GM19397 (cell line): ENCODE measurements at regions not wholly inside any gene's neighbourhood (a gene's known extent, or its start where the extent isn't known, plus 50 kb on each side); places are given as distances from the start of the nearest gene placed in this dataset.

Source experiments
- ATAC-seq: cut with Tn5 transposase; IDR thresholded peaks from one replicate; pipeline ENCODE4 v1.9.1; 2021; ENCODE audit warnings: mild to moderate bottlenecking, moderate library complexity; ENCODE audit not compliant: unreplicated experiment

DNA sequence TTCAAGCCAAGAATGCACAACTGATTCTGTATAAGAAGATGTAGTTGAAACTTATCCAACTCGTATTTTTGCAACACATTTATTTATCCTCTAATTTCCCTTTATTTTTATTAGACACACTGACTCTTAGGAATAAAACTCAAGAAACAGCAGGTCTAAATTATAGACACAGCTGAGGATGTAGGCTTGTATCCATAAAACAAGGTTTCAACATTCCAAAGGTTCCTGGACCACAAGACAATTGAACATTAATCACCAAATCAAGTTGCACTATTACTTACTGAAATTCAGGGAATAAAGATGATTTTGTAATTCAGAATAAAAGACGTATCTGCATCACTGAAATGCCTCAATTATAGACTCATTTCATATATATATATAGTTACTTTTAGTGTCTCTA is 683.5 kb upstream of the GRIA3 start:
- no peak for ATAC-seq

- ATAC-seq, result no peak
These were observed 682.4 kb upstream of the GRIA3 start for GRCh38 chrX:122501652-122502051.

DNA sequence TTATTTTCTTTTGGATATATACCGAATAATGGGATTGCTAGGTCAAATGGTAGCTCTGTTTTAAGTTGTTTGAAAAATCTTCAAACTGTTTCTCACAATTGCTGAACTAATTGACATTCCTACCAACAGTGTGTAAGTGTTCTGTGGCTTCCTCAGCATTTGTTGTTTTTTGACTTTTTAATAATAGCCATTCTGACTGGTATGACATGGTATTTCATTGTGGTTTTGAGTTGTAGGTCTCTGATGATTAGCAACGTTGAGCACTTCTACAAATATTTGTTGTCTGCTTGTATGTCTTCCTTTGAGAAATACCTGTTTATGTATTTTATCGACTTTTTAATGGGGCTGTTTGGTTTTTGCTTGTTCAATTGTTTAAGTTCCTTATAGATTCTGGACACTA is 680.1 kb upstream of the GRIA3 start:
- no peak for ATAC-seq

DNA sequence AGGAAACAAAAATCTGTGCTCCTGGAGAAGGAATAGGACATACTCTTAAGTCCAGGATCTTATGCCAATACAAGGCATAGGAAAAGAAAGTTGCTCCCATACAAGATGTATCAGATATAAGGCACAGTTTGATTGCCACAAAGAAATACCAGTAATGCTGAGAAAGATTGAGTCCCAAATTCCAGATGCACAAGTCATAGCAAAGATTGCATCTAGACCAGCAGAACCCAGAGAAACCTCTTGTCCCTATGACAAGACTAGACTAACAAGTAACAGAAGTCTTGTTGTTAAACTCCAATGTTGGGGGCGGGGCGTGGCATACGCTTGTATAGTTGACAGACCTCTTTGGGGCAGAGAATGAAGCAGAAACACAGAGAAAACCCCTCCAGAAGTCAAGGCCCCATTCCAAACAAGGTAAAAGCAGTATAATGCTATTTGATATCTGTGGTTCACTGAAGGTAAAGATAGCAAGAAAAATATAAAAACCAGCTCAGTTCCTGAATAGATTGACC is 671.5 kb upstream of the GRIA3 start:
- no peak for ATAC-seq

- ATAC-seq, result no peak
These were observed 666.3 kb upstream of the GRIA3 start for GRCh38 chrX:122517786-122518185.

DNA sequence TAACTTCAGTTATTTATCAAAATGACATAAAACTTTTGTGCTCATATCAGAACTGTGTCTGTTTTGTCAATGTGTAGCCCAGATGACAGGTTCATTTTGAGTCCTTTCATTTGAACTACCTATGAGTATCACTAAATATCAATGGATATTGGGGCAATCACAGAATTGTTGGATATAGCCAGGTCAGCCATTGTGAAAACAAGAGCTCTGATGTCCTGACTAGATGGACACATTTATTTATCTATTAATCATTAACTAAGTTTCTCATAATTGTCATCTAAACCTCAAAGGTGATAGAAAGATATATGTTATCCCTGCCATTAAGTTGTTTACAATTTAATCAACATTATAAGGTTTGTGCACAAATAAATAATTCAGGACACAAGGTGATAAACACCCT is 638.3 kb upstream of the GRIA3 start:
- no peak for ATAC-seq

DNA sequence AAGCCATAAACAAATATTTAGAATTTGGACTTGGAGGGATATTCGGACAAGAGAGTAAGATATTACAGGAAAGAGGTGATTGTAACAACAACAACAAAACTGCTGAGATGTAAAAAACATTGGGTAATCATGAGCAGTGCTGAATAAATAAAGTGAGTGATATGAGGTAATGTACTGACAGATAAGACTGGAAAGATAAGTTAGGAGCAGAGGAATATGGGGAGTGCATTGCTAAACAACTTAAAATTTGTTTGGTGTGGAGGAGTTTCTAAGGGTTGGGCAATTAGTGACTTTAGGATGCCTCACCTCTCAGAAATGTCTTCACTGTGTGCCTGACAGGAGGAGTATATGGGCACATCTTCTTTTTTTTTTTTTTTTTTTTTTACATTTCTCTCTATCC is 637.8 kb upstream of the GRIA3 start:
- ATAC-seq, result no peak

DNA sequence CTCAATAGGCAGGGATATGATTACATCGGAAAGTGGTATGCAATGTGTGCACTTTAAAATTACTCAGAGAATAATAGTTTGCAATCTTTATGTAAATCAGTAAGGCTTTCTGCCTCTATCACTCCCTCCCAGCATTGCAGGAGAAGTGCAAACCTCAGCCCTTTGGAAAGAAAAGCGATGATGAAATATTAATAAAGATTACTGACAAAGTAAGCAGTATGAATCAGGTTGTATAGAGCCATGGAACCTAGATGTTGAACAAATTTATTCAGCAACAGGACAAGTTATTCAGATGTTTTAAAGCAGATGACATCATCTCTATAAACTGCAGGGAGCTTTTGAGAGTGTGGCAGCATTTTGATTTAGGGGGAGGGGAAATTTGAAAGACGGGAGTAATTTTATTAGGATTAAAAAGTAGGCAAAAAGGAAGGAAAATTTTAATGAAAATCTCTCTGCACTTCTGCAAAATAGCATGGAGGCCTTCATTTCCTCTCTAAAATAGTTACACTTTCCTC is 631.7 kb upstream of the GRIA3 start:
- ATAC-seq, result no peak

GRCh38 chrX:122555925-122556324 is 628.2 kb upstream of the GRIA3 start:
- no peak for ATAC-seq

- ATAC-seq, result no peak
These were observed 618.1 kb upstream of the GRIA3 start for GRCh38 chrX:122565952-122566351.

- no peak for ATAC-seq
These were observed 617.7 kb upstream of the GRIA3 start for GRCh38 chrX:122566401-122566800.

DNA sequence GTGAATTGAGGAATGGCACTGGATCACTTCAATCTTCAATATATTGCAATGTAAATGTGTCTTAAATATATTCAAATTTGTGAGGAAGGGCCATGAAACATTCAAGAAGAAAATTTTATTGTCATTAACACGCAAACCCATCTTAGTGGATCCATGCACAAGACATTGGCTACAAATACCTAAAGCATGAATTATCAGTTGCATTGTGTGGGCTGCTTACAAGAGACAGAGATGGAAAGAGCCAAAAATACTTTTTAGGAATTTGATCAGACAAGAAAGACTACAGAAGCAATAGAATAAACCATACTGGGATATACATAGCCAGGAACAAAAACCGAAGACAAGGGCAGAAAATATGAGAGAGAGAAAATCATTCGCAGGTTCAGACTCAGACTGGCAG is 616.2 kb upstream of the GRIA3 start:
- no peak for ATAC-seq

DNA sequence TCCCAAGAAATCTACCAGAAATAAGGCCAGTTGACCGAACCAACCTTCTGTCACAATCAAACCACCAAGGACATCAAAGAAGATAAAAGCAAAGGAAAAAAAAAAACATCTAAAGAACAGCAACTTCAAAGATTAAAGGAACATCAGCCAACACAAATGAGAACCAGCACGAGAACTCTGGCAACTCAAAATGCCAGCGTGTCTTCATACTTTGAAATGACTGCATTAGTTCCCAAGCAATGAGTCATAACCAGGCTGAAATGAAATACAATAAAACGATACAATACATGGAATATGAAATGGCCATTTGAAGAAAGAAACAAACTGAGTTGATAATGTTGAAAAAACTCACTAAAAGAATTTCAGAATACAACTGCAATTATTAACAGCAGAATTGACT is 611.6 kb upstream of the GRIA3 start:
- no peak for ATAC-seq

DNA sequence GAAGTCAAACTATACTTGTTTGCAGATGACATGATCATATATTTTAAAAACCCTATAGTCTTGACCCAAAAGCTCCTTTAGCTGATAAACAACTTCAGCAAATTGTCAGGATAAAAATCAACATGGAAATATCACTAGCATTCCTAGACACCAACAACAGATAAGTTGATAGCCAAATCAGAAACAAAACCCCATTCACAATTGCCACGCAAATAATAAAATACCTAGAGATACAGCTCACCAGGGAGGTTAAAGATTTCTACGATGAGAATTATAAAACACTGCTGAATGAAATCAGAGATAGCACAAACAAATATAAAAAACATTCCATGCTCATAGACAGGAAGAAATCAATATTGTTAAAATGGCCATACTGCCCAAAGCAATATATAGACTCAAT is 605.0 kb upstream of the GRIA3 start:
- ATAC-seq, result no peak

DNA sequence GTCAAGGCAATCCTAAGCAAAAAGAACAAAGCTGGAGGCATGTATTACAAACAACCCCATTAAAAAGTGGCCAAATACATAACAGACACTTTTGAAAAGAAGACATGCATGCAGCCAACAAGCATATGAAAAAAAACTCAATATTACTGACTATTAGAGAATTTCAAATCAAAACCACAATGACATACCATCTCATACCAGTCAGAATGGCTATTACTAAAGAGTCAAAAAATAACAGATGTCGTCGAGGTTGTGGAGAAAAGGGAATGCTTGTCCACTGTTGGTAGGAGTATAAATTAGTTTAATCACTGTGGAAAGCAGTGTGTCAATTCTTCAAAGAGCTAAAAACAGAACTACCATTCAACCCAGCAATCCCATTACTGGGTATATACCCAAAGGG is 604.6 kb upstream of the GRIA3 start:
- ATAC-seq, result no peak

DNA sequence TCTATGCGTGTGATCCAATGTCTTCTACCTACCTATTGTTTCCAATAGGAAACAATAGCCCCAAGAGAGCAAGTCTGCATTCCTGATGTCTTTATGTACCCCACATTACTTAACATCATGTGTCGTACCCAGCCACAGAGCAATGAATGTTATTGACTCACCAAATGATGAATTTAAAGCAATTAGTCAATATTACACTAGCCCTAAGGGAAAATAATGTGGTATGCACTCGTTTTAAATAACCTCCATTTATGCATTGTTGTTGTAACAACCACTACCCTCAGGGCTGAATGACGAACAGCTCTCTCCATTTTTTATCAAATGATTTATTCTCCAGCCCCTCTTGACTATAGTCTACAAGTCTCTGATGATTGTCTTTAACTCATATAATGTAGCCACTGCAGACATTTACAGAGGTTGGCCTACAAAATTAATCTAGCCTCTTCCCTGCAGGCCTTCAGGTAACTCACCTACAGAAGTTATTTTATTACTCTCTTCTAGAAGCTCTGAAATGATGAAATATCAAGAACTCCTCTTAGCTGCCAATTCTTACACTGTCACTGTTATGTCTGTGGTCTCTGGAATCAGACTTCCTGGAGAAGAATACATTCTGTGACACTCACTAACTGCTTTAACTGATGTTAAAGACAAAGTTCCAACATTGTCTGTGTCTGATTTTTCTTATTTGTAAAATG is 601.7 kb upstream of the GRIA3 start:
- no peak for ATAC-seq

- no peak for ATAC-seq
These were observed 601.1 kb upstream of the GRIA3 start for GRCh38 chrX:122582975-122583305.

DNA sequence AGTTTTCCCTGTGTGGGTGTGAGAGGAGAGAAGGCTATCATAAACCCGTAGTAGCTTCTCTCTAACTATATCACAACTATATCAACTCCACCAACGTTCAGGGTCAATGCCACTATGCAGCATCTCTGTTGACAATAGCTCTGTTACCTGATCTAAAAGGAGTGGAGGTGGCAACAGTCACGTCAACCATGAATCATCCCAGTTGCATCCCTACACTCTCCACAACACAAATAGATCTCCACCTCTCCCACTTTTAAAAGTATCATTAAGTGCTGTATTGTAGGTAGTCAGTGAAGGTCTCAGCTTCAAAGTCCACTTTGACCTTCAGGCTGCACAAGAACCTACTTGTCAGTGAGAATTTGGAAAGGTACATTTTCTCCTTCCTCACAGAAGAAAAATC is 600.5 kb upstream of the GRIA3 start:
- no peak for ATAC-seq

- no peak for ATAC-seq
These were observed 599.1 kb upstream of the GRIA3 start for GRCh38 chrX:122584981-122585380.

DNA sequence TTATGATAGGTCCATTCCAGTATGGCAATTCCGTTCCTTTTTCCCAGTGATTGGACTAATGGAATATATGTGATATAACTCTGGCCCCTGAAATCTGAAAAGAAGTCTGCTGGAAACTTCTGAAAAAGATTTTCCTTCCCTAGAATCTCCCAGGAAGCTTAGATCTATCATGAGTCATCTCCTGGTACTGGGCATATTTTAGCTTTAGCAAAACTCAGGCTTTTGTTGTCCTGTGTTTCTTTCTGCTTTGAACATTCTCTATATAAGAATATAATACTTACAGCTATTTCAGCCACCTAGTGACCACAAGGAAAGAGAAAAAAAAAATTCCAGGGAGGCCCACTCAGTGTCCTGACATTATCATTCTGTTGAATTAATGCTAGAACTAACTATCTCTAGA is 597.2 kb upstream of the GRIA3 start:
- ATAC-seq, result no peak

DNA sequence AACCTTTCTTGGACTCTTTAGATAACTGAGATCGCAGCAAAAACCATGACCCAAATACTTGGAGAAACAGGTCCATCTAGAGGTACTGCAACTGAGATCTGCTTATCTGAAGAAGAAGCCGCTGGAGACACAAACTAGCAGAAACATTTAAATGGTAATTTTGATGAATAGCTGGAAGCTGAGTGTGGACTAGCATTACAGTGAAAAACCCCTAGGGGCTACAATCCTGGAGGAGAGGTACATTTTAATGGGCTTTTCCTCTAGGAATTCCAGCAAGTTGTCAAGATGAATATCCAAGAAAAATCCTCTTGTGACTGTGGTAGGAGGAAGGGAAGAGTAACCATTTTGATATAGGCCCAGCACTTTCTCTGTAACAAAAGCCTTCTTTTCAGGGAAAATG is 592.5 kb upstream of the GRIA3 start:
- ATAC-seq, result no peak

GRCh38 chrX:122596998-122597397 is 587.1 kb upstream of the GRIA3 start:
- ATAC-seq, result no peak

GRCh38 chrX:122622795-122623194 is 561.3 kb upstream of the GRIA3 start:
- no peak for ATAC-seq
